Activated CD4-positive, alpha-beta memory T cell treated with anti-CD3 and anti-CD28 coated beads for 36 hours (primary cell): ENCODE measurements at regions not wholly inside any gene's neighbourhood (a gene's known extent, or its start where the extent isn't known, plus 50 kb on each side); places are given as distances from the start of the nearest gene placed in this dataset.

ENCODE experiments used
- CTCF ChIA-PET: fragments of 350-600 bp; sonication (Branson Sonifier 250); formaldehyde crosslinking; loops from one replicate; lab custom pipeline; 2021; ENCODE audit warnings: antibody characterized with exemption, inconsistent platforms; lab: Charles Lee
- POLR2A ChIA-PET: fragments of 350-600 bp; sonication (Branson Sonifier 250); formaldehyde crosslinking; loops from one replicate; lab custom pipeline; 2021; ENCODE audit warnings: antibody characterized with exemption; lab: Charles Lee
- DNase-seq: peaks from one replicate; pipeline ENCODE4 v3.0.0-alpha.2; 2020
- H3K27ac Mint-ChIP-seq: one replicate; pipeline ENCODE4 v1.8.0; 2021; ENCODE audit warnings: mixed read lengths
- H3K27me3 Mint-ChIP-seq: one replicate; pipeline ENCODE4 v1.8.0; 2021; ENCODE audit warnings: mixed read lengths
- H3K36me3 Mint-ChIP-seq: one replicate; pipeline ENCODE4 v1.8.0; 2021; ENCODE audit warnings: mixed read lengths
- H3K4me1 Mint-ChIP-seq: one replicate; pipeline ENCODE4 v1.8.0; 2021; ENCODE audit warnings: low read depth, mixed read lengths
- H3K4me3 Mint-ChIP-seq: one replicate; pipeline ENCODE4 v1.8.0; 2021; ENCODE audit warnings: mild to moderate bottlenecking, mixed read lengths
- H3K9me3 Mint-ChIP-seq: one replicate; pipeline ENCODE4 v1.8.0; 2021; ENCODE audit warnings: mixed read lengths
- intact Hi-C: fragments of 100-400 bp; cut with micrococcal nuclease; formaldehyde crosslinking; loops from one replicate; pipeline ENCODE4 v1.15.1; 2023

DNA sequence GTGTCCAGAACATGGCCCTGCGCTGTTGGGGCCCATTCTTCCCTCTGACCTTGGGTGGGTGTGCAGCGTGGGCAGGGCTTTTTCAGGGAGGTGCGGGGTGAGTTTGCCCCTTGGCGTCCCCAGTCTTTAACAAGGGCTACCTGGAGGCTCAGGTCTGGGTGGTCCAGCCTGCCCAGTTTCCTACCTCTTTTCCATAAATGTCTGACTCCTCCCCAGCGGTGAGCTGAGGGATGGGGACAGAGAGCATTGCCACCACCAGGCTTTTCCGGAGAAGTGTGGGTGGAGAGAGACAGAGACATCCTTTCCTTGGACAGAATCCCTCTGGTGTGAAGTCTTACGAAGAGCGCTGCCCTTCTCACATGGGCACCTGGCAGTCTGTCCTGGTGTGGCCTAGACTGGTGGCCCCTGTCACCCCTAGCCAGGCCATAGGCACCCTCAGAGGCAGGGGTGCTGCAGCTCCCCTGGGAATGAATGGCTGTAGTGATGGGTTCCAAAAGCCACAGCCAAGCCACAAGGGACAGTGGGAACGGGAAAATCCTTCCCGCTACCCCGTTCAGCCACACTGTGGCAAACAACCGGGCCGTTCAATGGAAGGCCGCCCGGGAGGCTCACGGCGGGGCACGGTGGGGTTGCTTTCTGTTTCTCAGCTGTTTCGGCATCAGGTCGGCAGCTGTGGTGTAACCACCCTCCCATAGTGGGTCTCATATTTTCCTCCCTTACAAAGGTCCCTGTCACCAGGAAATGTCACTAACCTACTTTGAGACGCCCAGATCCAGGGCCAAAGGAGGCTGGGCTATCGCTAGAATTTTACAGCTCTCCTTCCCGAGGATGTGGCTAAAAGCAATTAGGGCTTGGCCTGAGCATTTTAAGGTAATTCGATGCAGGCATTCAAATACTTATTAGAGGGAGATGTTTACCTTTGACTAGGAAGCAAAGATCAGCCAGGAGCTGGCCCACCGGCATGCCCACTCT, 61.9 kb upstream of the GSE1 start:
- H3K27ac Mint-ChIP-seq, result no peak overlapping the region
- POLR2A ChIA-PET, result no interaction called here
- CTCF ChIA-PET, result interaction anchor here (1.1 to 3.6 kb wide), 3 partner anchors 59 to 135 kb away, joined by 3 to 35 read pairs (median 9); no protein-coding TSS in a partner anchor
- H3K4me1 Mint-ChIP-seq, result peaks cover 16% of the 10 kb centered on the region
- no peaks in the 10 kb centered on the region for H3K9me3 Mint-ChIP-seq
- intact Hi-C loops, result loop anchor here (10.0 kb wide), 1 partner anchor 1834 kb away; the partner anchor contains the start of gene FBXO31
- DNase-seq, result no peak
- H3K36me3 Mint-ChIP-seq, result peaks cover 2% of the 10 kb centered on the region
- no peaks in the 10 kb centered on the region for H3K27me3 Mint-ChIP-seq
- peak overlapping the region; percentile 12 for H3K4me3 Mint-ChIP-seq

DNA sequence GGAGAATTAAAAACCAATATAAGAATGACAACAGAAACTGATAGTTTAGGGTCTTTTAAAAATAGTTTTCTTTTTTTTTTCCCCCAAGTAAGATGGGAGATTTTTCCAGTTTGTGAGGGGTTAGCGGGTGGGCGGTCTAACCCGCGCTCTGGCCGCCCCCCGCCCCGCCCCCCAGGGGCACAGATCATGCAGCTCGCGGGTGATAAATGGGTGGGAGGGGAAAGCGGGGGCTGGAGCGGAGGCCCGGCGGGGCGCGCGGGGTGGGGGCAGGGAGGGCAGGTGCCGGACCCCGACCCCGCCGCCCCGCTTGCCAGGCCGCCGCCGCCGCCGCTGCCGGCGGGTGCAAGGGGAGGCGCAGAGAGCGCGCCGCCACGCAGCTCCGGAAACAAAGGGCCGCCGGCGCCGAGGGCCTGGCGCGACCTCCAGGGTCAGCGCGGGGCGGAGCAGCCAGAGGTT, 60.1 kb upstream of the GSE1 start:
- CTCF ChIA-PET, result interaction anchor here (0.8 to 3.7 kb wide), 9 partner anchors 9 to 65 kb away, joined by 3 to 35 read pairs (median 8); partner anchors contain the start of gene GSE1
- no peaks in the 10 kb centered on the region for H3K9me3 Mint-ChIP-seq
- H3K36me3 Mint-ChIP-seq, result peaks cover 2% of the 10 kb centered on the region
- peaks cover 26% of the 10 kb centered on the region for H3K4me1 Mint-ChIP-seq
- intact Hi-C loops, result loop anchor here (10.0 kb wide), 1 partner anchor 1832 kb away; the partner anchor contains the start of gene FBXO31
- DNase-seq, result no peak
- no peak overlapping the region for H3K27ac Mint-ChIP-seq
- peak overlapping the region; percentile 56 for H3K4me3 Mint-ChIP-seq
- POLR2A ChIA-PET, result interaction anchor here (1.0 to 3.0 kb wide), 6 partner anchors 7 to 525 kb away, joined by 3 to 20 read pairs (median 14); partner anchors contain the start of genes GSE1 and KIAA0513
- H3K27me3 Mint-ChIP-seq, result no peaks in the 10 kb centered on the region

DNA sequence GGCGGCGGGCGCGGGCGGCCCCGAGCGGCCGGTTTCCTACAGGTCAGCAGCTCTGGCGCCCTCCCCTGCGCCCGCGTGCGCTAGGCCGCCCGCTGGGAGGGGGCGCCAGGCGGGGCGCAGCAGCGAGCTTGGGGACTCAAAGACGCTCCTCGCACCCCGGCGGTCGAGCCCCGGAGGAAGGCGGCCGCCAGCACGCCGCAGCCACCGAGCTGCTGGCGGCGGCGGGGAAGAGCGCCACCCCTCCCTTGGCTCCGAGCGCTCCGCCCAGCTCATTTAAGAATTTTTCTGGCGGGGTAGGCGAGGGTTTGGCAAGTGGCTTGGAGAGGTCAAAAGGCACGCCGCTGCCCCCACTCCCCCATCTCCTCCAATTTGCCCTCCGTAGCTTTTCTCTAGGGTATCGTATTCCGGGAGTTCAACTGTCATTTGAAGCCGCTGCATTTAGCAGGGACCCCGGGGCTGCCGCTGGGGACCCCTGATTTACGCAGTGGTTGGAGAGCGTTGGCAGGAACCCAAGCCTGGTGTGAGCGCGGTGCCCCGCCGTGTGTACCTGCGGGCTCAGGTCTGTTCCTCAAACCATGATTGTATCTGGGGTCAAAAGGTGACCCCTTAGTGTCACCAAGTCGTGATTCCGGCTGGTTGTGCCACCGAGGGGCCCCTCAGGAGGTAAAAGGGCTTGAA, 59.5 kb upstream of the GSE1 start:
- intact Hi-C loops, result loop anchor here (10.0 kb wide), 1 partner anchor 1831 kb away; the partner anchor contains the start of gene FBXO31
- H3K4me3 Mint-ChIP-seq, result peak overlapping the region; percentile 82

DNA sequence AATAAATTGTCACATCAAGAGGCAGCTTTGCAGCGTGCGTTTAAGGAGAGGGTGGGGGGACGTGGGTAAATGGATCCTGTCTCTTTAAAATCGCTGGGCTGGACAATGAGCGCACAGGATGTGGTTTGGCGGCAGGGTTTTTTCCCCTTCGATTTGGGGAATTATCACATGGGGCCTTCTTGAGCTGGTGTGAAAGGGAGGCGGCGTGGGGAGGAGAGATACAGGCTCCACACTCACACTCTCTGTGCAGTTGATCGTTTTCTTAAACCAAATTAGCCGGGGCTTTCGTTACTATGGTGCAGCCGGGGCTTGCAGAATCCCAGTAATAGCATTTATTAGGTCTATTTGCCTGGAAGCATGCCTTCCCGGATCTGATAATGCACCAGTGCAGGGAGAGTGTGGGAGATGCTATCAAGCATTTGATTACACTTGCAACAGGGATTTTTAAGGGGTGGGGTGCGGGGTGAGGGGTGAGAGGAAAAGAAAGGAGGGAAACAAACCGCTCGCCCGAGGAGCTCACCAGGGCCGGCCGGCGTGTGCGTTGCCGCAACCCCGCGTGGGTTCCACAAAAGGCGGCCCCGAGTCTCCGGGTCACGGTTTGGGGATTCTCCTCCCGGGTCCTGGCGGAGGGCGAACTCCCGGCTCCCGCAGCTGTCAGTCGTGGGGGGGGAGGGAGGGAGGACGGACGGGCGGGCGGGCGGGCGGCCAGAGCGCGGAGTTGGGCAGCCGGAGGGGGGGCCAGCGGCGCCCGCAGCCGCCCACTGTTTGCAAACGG, 58.8 kb upstream of the GSE1 start:
- no peaks in the 10 kb centered on the region for H3K9me3 Mint-ChIP-seq
- peaks cover 2% of the 10 kb centered on the region for H3K36me3 Mint-ChIP-seq
- POLR2A ChIA-PET, result interaction anchor here (1.0 to 3.0 kb wide), 7 partner anchors 9 to 526 kb away, joined by 3 to 20 read pairs (median 13); partner anchors contain the start of genes GSE1 and KIAA0513
- peak overlapping the region; percentile 82 for H3K4me3 Mint-ChIP-seq
- H3K27ac Mint-ChIP-seq, result peak overlapping the region; percentile 91
- CTCF ChIA-PET, result interaction anchor here (0.9 to 3.7 kb wide), 9 partner anchors 10 to 439 kb away, joined by 3 to 35 read pairs (median 8); partner anchors contain the start of gene GSE1
- H3K27me3 Mint-ChIP-seq, result no peaks in the 10 kb centered on the region
- intact Hi-C loops, result loop anchor here (10.0 kb wide), 1 partner anchor 1830 kb away; the partner anchor contains the start of gene FBXO31
- DNase-seq, result peak; percentile 92
- peaks cover 35% of the 10 kb centered on the region for H3K4me1 Mint-ChIP-seq

More for the DNA sequence above, 59.5 kb upstream of the GSE1 start:
- peaks cover 2% of the 10 kb centered on the region for H3K36me3 Mint-ChIP-seq
- no peaks in the 10 kb centered on the region for H3K9me3 Mint-ChIP-seq
- no peaks in the 10 kb centered on the region for H3K27me3 Mint-ChIP-seq
- peak; percentile 59 for DNase-seq
- peaks cover 32% of the 10 kb centered on the region for H3K4me1 Mint-ChIP-seq
- ChIA-PET POLR2A (interaction anchor here (1.0 to 3.0 kb wide), 7 partner anchors 8 to 525 kb away, joined by 3 to 20 read pairs (median 13); partner anchors contain the start of genes GSE1 and KIAA0513), CTCF (interaction anchor here (0.8 to 3.7 kb wide), 9 partner anchors 8 to 65 kb away, joined by 3 to 35 read pairs (median 8); partner anchors contain the start of gene GSE1)
- H3K27ac Mint-ChIP-seq, result peak overlapping the region; percentile 91

DNA sequence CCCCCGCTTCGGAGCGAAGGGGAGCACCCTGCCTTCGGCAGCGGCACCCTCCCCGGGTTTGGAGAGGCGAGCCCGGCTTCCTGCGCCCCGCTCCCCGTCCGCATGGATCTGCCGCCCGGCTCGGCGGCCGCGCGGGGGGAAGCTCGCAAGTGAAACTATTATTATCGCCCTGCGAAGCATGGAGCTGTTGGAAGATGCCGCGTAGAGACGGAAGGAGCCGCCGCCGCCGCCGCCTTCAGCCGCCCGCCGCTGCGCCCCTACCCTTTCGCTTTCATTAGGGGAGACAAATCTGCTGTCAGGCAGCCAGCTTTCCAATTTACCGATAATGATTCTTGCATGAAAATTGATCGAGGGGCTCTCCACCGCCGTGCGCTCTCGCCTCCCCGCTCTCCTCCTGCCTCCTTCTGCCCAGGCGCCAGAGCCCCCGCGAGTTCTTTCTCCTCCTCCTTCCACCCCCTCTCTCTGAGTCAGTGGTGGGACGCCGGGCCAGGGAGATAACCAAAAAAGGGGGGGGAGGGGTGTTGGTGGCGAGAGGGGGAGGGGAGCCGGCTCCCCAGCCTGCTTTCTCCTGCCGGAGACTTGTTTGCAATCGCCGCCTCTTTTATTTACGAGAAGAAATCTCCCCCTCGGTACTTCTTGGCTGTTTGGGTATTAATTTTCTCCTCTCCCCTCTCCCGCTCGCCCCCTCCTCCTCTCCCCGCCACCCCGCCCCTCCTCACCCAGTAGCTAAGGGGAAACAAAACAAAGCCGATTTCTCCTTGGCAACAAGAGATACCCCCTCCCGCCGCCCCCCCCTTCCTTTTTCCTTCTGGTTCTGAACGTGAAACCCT, 58.0 kb upstream of the GSE1 start:
- H3K4me3 Mint-ChIP-seq, result peak overlapping the region; percentile 90
- H3K36me3 Mint-ChIP-seq, result peaks cover 2% of the 10 kb centered on the region
- H3K4me1 Mint-ChIP-seq, result peaks cover 35% of the 10 kb centered on the region
- H3K27me3 Mint-ChIP-seq, result no peaks in the 10 kb centered on the region
- peak; percentile 81 for DNase-seq
- intact Hi-C loops, result loop anchor here (1.0 to 10.0 kb wide), 5 partner anchors 15 to 1830 kb away; partner anchors contain the start of genes FBXO31 and GINS2
- CTCF ChIA-PET, result interaction anchor here (0.9 to 3.7 kb wide), 5 partner anchors 9 to 440 kb away, joined by 3 to 35 read pairs (median 30); no protein-coding TSS in a partner anchor
- H3K27ac Mint-ChIP-seq, result peak overlapping the region; percentile 95
- H3K9me3 Mint-ChIP-seq, result no peaks in the 10 kb centered on the region
- POLR2A ChIA-PET, result interaction anchor here (2.3 to 3.0 kb wide), 4 partner anchors 8 to 57 kb away, joined by 13 to 20 read pairs (median 14); partner anchors contain the start of gene GSE1

DNA sequence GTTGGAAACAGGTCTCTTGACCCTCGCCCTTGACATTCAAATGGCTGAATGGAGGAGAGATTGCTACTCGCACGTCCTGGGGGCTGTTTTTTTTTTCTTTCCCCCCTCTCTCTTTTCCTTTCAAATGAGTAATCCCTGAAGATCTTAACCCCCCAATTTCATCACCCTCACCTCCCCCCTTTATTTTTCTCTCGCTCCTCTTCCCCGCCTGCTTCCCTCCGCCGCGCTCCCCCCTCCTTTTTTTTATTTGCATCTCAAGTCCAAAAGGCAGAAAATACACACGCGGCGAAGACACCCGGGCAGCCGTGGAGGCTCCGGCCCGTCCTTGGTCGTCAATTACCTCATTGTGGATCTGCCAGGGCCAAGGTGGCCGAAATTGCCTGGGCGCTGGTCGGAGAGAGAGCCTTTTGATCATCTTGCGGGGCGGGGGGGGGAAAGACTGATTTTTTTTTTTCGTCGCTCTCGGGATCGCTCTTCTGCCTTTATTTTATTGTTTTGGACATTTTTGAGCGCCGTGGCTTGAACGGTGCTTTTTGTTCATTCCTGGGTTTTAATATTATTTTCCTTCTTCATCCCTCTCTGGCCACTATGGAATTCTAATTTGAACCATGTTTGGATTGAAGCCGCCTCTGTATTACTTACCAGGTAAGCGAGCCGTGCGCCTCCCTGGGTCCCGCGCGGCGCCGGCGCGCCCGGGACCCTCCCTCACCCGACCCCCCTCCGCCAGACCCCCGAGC, 57.2 kb upstream of the GSE1 start:
- Mint-ChIP-seq H3K36me3 (peaks cover 2% of the 10 kb centered on the region), H3K9me3 (no peaks in the 10 kb centered on the region), H3K4me3 (peak overlapping the region; percentile 90), H3K27ac (peak overlapping the region; percentile 95), H3K4me1 (peaks cover 35% of the 10 kb centered on the region), H3K27me3 (no peaks in the 10 kb centered on the region)
- peak; percentile 43 for DNase-seq
- CTCF ChIA-PET, result interaction anchor here (0.9 to 3.7 kb wide), 6 partner anchors 8 to 441 kb away, joined by 3 to 35 read pairs (median 12); no protein-coding TSS in a partner anchor
- intact Hi-C loops, result loop anchor here (1.0 to 10.0 kb wide), 5 partner anchors 14 to 1829 kb away; partner anchors contain the start of genes FBXO31 and GINS2
- POLR2A ChIA-PET, result interaction anchor here (1.6 to 3.0 kb wide), 2 partner anchors 8 to 14 kb away, joined by 5 to 20 read pairs; no protein-coding TSS in a partner anchor

DNA sequence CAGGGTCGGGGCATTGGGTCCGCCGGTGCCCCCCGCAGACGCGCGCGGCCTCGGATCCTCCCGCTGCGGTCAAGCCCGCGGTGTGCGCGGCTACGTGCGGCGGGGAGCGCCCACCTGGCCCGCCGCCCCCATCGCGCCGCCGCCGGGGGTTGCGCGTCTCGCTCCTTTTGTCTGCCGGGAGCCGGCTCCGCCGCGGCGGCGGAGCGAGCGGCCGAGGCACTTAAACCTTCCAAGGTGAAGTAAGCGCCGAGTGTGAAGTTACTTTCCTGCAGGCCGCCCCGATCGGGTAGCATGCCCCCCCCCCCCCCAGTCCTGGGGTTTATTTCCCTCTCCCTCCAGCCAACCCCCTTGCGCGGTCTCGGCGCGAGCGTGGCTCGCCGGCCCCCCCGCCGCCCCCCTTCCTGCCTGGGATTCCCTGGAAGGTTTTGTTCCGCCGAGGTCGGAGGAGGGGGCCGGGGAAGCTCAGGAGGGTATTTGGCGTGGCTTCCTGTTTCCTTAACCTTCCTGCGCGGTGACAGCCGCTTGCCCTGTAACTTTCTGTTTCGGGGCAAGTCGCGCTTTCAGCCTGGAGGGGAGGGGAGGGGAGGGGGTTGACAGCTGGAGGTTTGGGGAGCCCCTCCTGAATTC, 56.6 kb upstream of the GSE1 start:
- ChIA-PET CTCF (interaction anchor here (1.0 to 2.7 kb wide), 4 partner anchors 10 to 95 kb away, joined by 3 to 17 read pairs (median 6); no protein-coding TSS in a partner anchor), POLR2A (interaction anchor here (0.6 to 1.6 kb wide), 2 partner anchors 13 to 56 kb away, joined by 3 to 5 read pairs; partner anchors contain the start of gene GSE1)
- intact Hi-C loops, result loop anchor here (5.0 to 10.0 kb wide), 3 partner anchors 131 to 1828 kb away; partner anchors contain the start of genes FBXO31 and GINS2
- DNase-seq, result peak; percentile 80
- H3K36me3 Mint-ChIP-seq, result peaks cover 2% of the 10 kb centered on the region
- H3K27me3 Mint-ChIP-seq, result no peaks in the 10 kb centered on the region
- peak overlapping the region; percentile 69 for H3K27ac Mint-ChIP-seq
- H3K4me3 Mint-ChIP-seq, result peak overlapping the region; percentile 90
- peaks cover 33% of the 10 kb centered on the region for H3K4me1 Mint-ChIP-seq
- no peaks in the 10 kb centered on the region for H3K9me3 Mint-ChIP-seq

DNA sequence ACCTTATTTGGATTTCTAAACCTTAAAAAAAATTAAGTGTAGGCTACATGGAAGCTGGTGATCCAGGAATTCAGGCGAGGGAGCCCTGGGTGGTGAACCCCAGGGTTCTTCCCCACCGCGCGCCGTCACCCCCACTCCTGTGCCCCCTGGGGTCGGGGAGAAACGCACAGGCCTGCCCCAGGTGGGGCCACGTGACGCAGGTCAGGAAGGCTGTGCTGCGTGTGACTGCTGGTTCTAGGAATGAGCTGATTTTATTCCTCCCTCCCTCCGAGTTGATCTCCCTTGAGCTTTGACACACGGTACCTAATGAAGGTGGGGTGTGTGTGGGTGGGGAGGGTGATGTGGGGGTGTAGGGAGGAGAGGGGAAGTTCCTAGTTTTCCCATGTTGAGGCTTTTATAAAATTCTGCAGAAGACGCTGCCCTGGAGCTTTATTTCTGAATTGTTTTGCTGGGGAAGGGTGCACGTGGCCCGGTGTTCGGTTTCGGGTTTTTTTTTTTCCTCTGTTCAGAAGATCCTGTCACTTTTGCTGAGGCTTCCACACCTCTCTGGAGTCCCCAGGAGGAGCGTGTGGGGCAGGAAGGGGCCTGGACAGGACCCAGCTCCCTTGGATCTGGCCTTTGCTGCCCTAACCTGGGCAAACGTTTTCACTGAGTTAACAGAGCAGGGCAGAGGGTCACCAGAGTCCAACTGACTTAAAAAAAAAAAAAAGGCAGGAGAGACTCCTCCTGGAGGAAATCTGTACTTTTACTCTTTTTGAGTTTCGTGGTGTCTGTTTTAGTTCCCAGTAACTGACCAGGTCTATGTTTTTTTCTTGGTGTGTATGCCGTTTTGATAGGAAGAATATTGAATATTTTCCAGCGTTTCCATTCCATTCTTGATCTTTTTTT, 55.8 kb upstream of the GSE1 start:
- ChIA-PET POLR2A (interaction anchor here (0.6 to 1.6 kb wide), 3 partner anchors 13 to 1003 kb away, joined by 3 to 5 read pairs (median 3); partner anchors contain the start of gene GSE1), CTCF (interaction anchor here (0.6 to 2.7 kb wide), 9 partner anchors 10 to 160 kb away, joined by 3 to 17 read pairs (median 3); no protein-coding TSS in a partner anchor)
- Mint-ChIP-seq H3K4me1 (peaks cover 31% of the 10 kb centered on the region), H3K27ac (peak overlapping the region; percentile 69), H3K4me3 (peak overlapping the region; percentile 90), H3K27me3 (no peaks in the 10 kb centered on the region), H3K9me3 (no peaks in the 10 kb centered on the region), H3K36me3 (peaks cover 2% of the 10 kb centered on the region)
- DNase-seq, result peak; percentile 67
- intact Hi-C loops, result loop anchor here (5.0 to 10.0 kb wide), 3 partner anchors 130 to 1827 kb away; partner anchors contain the start of genes FBXO31 and GINS2
